NOMO-1 treated with dmso at 0.1 percent for 144 hours (cell line): ENCODE measurements at regions not wholly inside any gene's neighbourhood (a gene's known extent, or its start where the extent isn't known, plus 50 kb on each side); places are given as distances from the start of the nearest gene placed in this dataset.

Experiments
- DNase-seq: peaks from one replicate; lab custom pipeline; 2025; ENCODE audit not compliant: unreplicated experiment; lab: John Stamatoyannopoulos, UW

- DNase-seq, result no peak
Measured at GRCh38 chr7:16978358-16979244, 96.8 kb upstream of the AGR3 start.

GRCh38 chr7:16980539-16980938 is 98.8 kb upstream of the AGR3 start:
- no peak for DNase-seq

GRCh38 chr7:16982640-16983350 is 101.0 kb upstream of the AGR3 start:
- no peak for DNase-seq

- DNase-seq, result no peak
Measured at GRCh38 chr7:16984375-16984774, 102.6 kb upstream of the AGR3 start.

- no peak for DNase-seq
Measured at GRCh38 chr7:16985621-16986020, 103.8 kb upstream of the AGR3 start.

GRCh38 chr7:16986755-16987154 is 105.0 kb upstream of the AGR3 start:
- DNase-seq, result no peak

- DNase-seq, result no peak
Measured at GRCh38 chr7:16989811-16990413, 108.1 kb upstream of the AGR3 start.

- no peak for DNase-seq
Measured at GRCh38 chr7:16991551-16991950, 109.8 kb upstream of the AGR3 start.

- no peak for DNase-seq
Measured at GRCh38 chr7:16993543-16993942, 111.8 kb upstream of the AGR3 start.

GRCh38 chr7:16998481-16999051 is 116.8 kb upstream of the AGR3 start:
- DNase-seq, result no peak

- DNase-seq, result peak; percentile 60
Measured at GRCh38 chr7:16999541-17000267, 117.9 kb upstream of the AGR3 start.

- DNase-seq, result no peak
Measured at GRCh38 chr7:17005271-17005670, 123.5 kb upstream of the AGR3 start.

- DNase-seq, result no peak
Measured at GRCh38 chr7:17007841-17008240, 126.1 kb upstream of the AGR3 start.

GRCh38 chr7:17009007-17009719 is 127.4 kb upstream of the AGR3 start:
- peak; percentile 11 for DNase-seq

GRCh38 chr7:17009933-17010332 is 128.2 kb upstream of the AGR3 start:
- no peak for DNase-seq

GRCh38 chr7:17010637-17011300 is 129.0 kb upstream of the AGR3 start:
- no peak for DNase-seq

- no peak for DNase-seq
Measured at GRCh38 chr7:17013204-17013603, 131.4 kb upstream of the AGR3 start.

GRCh38 chr7:17014686-17015085 is 132.9 kb upstream of the AGR3 start:
- no peak for DNase-seq

- no peak for DNase-seq
Measured at GRCh38 chr7:17015598-17016031, 133.8 kb upstream of the AGR3 start.
